NCI-H1048 (cell line): ENCODE measurements at regions not wholly inside any gene's neighbourhood (a gene's known extent, or its start where the extent isn't known, plus 50 kb on each side); places are given as distances from the start of the nearest gene placed in this dataset.

ENCODE experiments used
- DNase-seq: peaks from one replicate; lab custom pipeline; 2025; lab: John Stamatoyannopoulos, UW

DNA sequence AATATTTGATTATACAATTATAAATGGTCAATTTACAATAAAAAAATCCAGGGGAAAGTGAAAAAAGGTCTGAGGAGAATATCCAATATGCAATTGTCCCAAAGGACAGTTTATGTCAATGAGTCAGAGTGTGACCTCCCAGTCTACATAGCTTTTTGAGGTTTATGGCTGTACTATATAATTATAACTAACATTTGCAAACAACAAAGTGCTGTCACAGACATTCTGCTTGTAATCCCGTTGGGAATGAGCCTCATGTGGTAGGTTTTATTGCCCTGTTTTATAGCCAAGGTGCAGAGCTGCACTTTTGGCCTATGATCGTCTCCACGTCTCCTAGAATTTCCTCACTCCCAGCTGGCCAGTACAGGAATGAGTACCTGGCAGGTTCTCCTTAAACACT is 103.8 kb downstream of the ADSS2 start:
- DNase-seq: no peak

DNA sequence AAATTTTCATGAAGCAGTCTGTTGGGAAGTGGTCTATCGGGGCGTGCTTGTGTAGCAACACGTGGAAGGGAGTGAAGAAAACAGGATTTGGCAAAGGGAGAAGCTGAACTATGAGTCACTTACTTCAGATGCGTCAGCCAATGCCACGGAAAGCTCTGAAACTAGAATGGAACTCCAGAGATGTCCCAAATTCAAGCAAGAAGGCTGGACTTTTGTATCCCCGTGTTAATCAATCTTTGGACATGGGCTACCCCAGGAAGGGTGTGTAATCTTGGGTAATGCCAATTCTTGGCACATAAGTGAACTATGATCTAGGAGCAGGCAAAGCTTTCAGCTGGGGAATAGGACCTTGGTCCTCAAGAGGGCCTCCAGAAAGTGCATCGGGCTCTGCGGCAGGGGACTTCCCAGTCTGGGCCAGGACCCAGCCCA is 102.6 kb downstream of the ADSS2 start:
- no peak for DNase-seq

DNA sequence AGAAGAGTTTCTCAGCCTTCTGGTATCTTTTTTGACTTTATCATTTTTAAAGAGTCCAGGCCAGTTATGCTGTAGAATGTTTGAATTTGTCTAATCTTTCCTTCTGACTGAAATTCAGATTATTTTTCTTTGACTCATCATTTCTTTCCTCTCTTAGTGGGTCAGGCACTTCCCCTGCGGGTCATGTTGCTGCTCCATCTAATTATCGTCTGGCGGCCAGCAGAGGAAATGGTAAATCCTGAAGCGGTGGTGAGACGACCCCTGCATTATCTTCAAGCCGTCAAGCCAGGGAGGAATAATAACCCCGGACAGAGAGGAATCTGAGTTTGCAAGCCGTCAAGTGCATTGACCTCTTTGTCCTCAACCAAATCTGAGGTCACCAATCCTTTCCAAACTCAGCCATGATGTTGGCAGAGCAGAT is 102.1 kb downstream of the ADSS2 start:
- DNase-seq: no peak

DNA sequence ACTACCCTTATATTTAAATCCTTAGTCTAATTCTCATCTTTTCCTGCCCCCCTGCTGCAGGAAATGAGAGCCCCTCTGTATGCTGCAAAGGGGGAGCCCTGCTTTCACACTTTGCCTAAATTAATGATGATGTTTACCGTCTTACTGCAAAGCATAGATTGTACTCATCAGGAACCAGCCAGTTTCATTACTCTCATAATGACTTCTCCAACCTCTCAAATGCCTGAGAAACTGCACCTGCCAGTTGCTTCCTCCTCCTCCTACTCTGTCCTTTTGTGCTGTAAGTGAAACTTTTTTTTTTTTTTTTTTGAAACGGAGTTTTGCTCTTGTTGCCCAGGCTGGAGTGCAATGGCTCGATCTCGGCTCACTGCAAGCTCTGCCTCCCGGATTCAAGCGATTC is 101.7 kb downstream of the ADSS2 start:
- no peak for DNase-seq

DNA sequence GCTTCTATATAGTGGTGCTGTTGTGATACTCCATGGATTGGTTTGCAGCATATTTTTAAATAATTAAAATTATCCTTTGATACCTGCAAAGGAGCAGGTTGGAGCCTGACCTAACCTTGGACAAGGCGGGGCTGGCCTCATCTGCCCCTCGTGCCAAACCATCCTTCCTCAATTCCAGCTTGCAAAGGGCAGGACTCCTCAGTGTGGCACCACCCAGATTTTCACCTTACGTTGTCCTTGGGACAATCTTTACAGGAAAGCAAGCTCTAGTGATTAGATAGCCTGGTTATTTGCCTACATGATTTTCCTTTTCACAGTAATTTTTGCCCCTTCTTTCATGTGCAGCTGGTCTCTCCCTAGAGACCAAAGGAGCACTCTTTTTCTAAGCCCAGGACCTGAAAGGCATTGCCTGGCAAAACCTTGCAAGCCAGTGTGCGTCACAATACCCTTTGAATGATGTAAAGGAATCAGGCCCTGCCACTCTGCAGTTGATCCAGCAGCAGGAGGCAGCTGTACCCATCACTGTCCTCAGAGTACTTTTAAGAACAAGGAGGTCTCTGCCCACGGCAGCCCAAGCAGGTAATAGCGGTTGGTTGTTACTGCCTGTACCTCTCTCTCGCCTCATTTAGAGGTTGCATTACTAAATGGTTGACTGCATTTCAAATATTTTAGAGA is 99.4 kb downstream of the ADSS2 start:
- DNase-seq: no peak

DNA sequence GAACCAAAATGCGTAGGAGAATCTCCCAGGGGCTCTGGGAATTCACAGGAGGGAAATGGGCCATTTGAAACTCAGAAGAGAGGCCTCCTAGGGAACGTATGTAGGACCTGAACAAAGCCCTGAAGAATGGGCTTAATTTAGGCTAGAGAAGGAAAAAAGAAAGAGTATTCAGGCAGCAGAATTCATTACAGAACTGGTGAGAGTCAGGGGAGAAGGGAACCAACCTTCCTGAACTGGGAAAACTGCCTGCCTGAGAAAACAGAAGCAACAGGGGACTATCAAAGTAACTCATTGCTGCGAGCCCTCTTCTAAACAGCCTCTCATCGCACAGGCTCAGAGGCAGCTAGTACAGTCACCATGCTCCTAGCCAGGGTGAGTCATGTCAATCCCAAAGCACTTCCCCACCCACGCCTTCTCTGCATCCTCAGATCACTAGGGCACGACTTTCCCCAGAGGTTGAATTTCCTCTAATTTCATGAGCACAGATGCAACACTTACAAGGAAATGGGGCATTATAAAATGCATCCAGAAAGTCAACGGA is 98.1 kb downstream of the ADSS2 start:
- no peak for DNase-seq

- no peak for DNase-seq
Measured at GRCh38 chr1:244354810-244355278, 96.9 kb downstream of the ADSS2 start.

DNA sequence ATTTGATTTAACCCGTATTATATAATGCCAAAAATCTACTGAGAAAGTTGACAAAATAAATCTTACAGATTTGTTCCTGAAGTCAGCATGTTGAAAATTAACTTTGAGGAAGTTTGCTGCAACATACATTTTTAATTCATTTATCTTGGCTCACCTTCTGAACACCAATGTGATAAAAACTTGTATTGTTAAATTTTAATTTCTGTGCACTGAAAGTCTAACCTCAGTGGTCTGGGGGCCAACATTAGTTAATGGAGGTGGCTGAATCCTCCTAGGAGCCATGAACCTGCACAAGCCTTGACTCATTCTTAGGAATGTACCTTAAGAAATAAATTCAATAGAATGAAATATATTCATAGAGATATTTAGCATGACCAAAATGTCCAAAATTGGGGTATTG is 95.3 kb downstream of the ADSS2 start:
- no peak for DNase-seq
